GM23338 (cell line): ENCODE measurements at regions not wholly inside any gene's neighbourhood (a gene's known extent, or its start where the extent isn't known, plus 50 kb on each side); places are given as distances from the start of the nearest gene placed in this dataset.

Experiments used
- EZH2 ChIP-seq: fragments of 200-600 bp; sonication (generic); IDR thresholded peaks from one replicate; pipeline ENCODE4 v1.8.0; 2017; ENCODE audit warnings: antibody characterized with exemption, mild to moderate bottlenecking, low read depth; ENCODE audit not compliant: unreplicated experiment
- POLR2AphosphoS5 ChIP-seq: IDR thresholded peaks from 2 replicates; pipeline ENCODE4 v1.6.1; 2016; ENCODE audit warnings: antibody characterized with exemption, low read depth
- ZNF114 ChIP-seq: fragments of 250-450 bp; sonication (Bioruptor Pico); IDR thresholded peaks from 2 replicates; pipeline ENCODE4 v1.5.0; 2020; ENCODE audit warnings: mild to moderate bottlenecking, moderate library complexity
- TF ChIP-seq, protein P1 (sequence below), 2 experiments: fragments of 200-600 bp in 1 of 2; sonication (generic) in 1 of 2; conservative IDR thresholded peaks; 2 replicates each; pipeline versions ENCODE4 v1.5.1 to v1.6.1; 2016 to 2017; ENCODE audit warnings: antibody characterized with exemption in 2 of 2, low read depth in 2 of 2, mild to moderate bottlenecking in 2 of 2, moderate library complexity in 1 of 2

DNA sequence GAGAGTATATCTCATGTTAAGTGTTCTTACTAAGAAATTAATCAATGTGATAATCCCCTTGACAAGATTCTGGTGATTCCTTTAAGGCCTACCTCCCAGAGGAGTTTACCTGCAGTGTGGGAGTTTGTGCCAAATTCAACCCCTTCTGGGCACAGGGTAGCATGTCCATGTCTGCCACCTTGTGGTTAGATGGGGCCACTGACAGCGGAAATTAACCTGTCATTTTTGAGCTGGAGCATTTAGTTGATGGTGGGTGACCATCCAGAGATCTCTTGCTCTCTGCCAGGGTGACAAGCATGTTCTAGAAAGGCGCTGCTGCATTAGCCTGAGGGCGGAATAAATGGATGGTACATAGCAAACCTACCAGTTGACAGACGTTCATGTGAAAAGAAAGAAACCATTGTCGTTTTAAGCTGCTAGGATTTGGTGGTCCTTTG lies 132.2 kb downstream of the FBXO4 start:
- TF ChIP-seq, protein P1, sequence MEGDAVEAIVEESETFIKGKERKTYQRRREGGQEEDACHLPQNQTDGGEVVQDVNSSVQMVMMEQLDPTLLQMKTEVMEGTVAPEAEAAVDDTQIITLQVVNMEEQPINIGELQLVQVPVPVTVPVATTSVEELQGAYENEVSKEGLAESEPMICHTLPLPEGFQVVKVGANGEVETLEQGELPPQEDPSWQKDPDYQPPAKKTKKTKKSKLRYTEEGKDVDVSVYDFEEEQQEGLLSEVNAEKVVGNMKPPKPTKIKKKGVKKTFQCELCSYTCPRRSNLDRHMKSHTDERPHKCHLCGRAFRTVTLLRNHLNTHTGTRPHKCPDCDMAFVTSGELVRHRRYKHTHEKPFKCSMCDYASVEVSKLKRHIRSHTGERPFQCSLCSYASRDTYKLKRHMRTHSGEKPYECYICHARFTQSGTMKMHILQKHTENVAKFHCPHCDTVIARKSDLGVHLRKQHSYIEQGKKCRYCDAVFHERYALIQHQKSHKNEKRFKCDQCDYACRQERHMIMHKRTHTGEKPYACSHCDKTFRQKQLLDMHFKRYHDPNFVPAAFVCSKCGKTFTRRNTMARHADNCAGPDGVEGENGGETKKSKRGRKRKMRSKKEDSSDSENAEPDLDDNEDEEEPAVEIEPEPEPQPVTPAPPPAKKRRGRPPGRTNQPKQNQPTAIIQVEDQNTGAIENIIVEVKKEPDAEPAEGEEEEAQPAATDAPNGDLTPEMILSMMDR (conservative IDR thresholded peaks at IDR 0.05; ENCODE audit: low read depth in 2 of 2) = peak; percentile 90 to 93
- TF ChIP-seq ZNF114 = no peak
- TF ChIP-seq EZH2 = no peak
- TF ChIP-seq POLR2AphosphoS5 = no peak
